ENCODE measurements at regions not wholly inside any gene's neighbourhood (a gene's known extent, or its start where the extent isn't known, plus 50 kb on each side); places are given as distances from the start of the nearest gene placed in this dataset.

GRCh38 chr12:128191380-128191779 lies 75.6 kb upstream of the TMEM132C start:
- no peak overlapping the region for H3K4me3 ChIP-seq (ENCODE audit: low read length)
- no peak overlapping the region for H3K9ac ChIP-seq (ENCODE audit: low read depth, low read length)
- H3K27me3 ChIP-seq (ENCODE audit: insufficient read depth, low read length) = no peaks in the 10 kb centered on the region; the same call in 1 of the 2 replicates
- H3K9me3 ChIP-seq (ENCODE audit: insufficient read depth, low read depth, low read length) = no peaks in the 10 kb centered on the region
- no peak overlapping the region for H3K27ac ChIP-seq (ENCODE audit: low read length)
- no peaks in the 10 kb centered on the region for H3K4me1 ChIP-seq (ENCODE audit: insufficient read depth, low read length)
- H3K36me3 ChIP-seq (ENCODE audit: insufficient read depth, low read depth, low read length) = no peaks in the 10 kb centered on the region

GRCh38 chr12:128204711-128205110 lies 62.3 kb upstream of the TMEM132C start:
- Histone ChIP-seq H3K4me3 (ENCODE audit: low read length) (no peak overlapping the region), H3K27me3 (ENCODE audit: insufficient read depth, low read length) (no peaks in the 10 kb centered on the region)

GRCh38 chr12:128205145-128205544 lies 61.8 kb upstream of the TMEM132C start:
- H3K27me3 ChIP-seq (ENCODE audit: insufficient read depth, low read length) = no peaks in the 10 kb centered on the region
- H3K36me3 ChIP-seq (ENCODE audit: insufficient read depth, low read depth, low read length) = no peaks in the 10 kb centered on the region
- H3K9me3 ChIP-seq (ENCODE audit: insufficient read depth, low read depth, low read length) = peaks cover 12% of the 10 kb centered on the region
- no peaks in the 10 kb centered on the region for H3K4me1 ChIP-seq (ENCODE audit: insufficient read depth, low read length)
- H3K9ac ChIP-seq (ENCODE audit: low read depth, low read length) = no peak overlapping the region
- H3K4me3 ChIP-seq (ENCODE audit: low read length) = no peak overlapping the region
- no peak overlapping the region for H3K27ac ChIP-seq (ENCODE audit: low read length)

More at GRCh38 chr12:128204711-128205110, 62.3 kb upstream of the TMEM132C start:
- no peaks in the 10 kb centered on the region for H3K4me1 ChIP-seq (ENCODE audit: insufficient read depth, low read length)
- no peaks in the 10 kb centered on the region for H3K36me3 ChIP-seq (ENCODE audit: insufficient read depth, low read depth, low read length)
- peaks cover 12% of the 10 kb centered on the region for H3K9me3 ChIP-seq (ENCODE audit: insufficient read depth, low read depth, low read length)
- H3K27ac ChIP-seq (ENCODE audit: low read length) = no peak overlapping the region
- H3K9ac ChIP-seq (ENCODE audit: low read depth, low read length) = no peak overlapping the region

GRCh38 chr12:128205758-128206157 lies 61.2 kb upstream of the TMEM132C start:
- Histone ChIP-seq H3K4me1 (ENCODE audit: insufficient read depth, low read length) (no peaks in the 10 kb centered on the region), H3K4me3 (ENCODE audit: low read length) (no peak overlapping the region), H3K27me3 (ENCODE audit: insufficient read depth, low read length) (no peaks in the 10 kb centered on the region), H3K9me3 (ENCODE audit: insufficient read depth, low read depth, low read length) (peaks cover 14% of the 10 kb centered on the region), H3K27ac (ENCODE audit: low read length) (no peak overlapping the region), H3K9ac (ENCODE audit: low read depth, low read length) (no peak overlapping the region), H3K36me3 (ENCODE audit: insufficient read depth, low read depth, low read length) (no peaks in the 10 kb centered on the region)

All from iPS-20b (cell line).